22Rv1 (cell line): ENCODE measurements at regions not wholly inside any gene's neighbourhood (a gene's known extent, or its start where the extent isn't known, plus 50 kb on each side); places are given as distances from the start of the nearest gene placed in this dataset.

Experiments used
- CTCF ChIP-seq: fragments of 450-650 bp; IDR thresholded peaks from 2 replicates; pipeline ENCODE4 v1.5.1; 2017; ENCODE audit warnings: mild to moderate bottlenecking
- ZFX ChIP-seq: fragments of 450-650 bp; IDR thresholded peaks from 2 replicates; pipeline ENCODE4 v1.6.1; 2017; ENCODE audit warnings: antibody characterized with exemption, borderline replicate concordance

- TF ChIP-seq CTCF = no peak
- TF ChIP-seq ZFX = no peak
Observed at GRCh38 chr13:106990594-106990993, 422.7 kb upstream of the ARGLU1 start.
